Uterus (tissue), 2 donors: ENCODE measurements at regions not wholly inside any gene's neighbourhood (a gene's known extent, or its start where the extent isn't known, plus 50 kb on each side); places are given as distances from the start of the nearest gene placed in this dataset.

Experiments used
- POLR2A ChIP-seq, 2 donors: fragments of 450-650 bp; IDR thresholded peaks; one replicate each; pipeline ENCODE4 v1.6.1; 2016; ENCODE audit warnings: antibody characterized with exemption in 2 of 2, mild to moderate bottlenecking in 1 of 2, moderate library complexity in 1 of 2
- TF ChIP-seq, protein P1 (sequence below), 4 experiments: fragments of 200-600 bp in 2 of 4; fragments of 450-650 bp in 2 of 4; sonication (generic) in 2 of 4; IDR thresholded peaks; one replicate each; pipeline ENCODE4 v1.5.1; 2016 to 2019; ENCODE audit warnings: antibody characterized with exemption in 4 of 4, mild to moderate bottlenecking in 2 of 4, moderate library complexity in 1 of 4

- TF ChIP-seq, protein P1, sequence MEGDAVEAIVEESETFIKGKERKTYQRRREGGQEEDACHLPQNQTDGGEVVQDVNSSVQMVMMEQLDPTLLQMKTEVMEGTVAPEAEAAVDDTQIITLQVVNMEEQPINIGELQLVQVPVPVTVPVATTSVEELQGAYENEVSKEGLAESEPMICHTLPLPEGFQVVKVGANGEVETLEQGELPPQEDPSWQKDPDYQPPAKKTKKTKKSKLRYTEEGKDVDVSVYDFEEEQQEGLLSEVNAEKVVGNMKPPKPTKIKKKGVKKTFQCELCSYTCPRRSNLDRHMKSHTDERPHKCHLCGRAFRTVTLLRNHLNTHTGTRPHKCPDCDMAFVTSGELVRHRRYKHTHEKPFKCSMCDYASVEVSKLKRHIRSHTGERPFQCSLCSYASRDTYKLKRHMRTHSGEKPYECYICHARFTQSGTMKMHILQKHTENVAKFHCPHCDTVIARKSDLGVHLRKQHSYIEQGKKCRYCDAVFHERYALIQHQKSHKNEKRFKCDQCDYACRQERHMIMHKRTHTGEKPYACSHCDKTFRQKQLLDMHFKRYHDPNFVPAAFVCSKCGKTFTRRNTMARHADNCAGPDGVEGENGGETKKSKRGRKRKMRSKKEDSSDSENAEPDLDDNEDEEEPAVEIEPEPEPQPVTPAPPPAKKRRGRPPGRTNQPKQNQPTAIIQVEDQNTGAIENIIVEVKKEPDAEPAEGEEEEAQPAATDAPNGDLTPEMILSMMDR (IDR thresholded peaks at IDR 0.05): no peak
- no peak for TF ChIP-seq POLR2A (IDR thresholded peaks at IDR 0.05)
These were observed 94.5 kb upstream of the NRSN1 start for GRCh38 chr6:24031496-24031895.
